CD4-positive, alpha-beta T cell treated with Interleukin-4 for 4 hours (primary cell): ENCODE measurements at regions not wholly inside any gene's neighbourhood (a gene's known extent, or its start where the extent isn't known, plus 50 kb on each side); places are given as distances from the start of the nearest gene placed in this dataset.
"Not testable (repeated sequence)": the region's sequence is repeated elsewhere in the genome, so short reads cannot be mapped to it uniquely, and the experiment has no call there.

Experiments used
- DNase-seq: peaks from one replicate; pipeline ENCODE4 v3.0.0-alpha.2; 2020

DNA sequence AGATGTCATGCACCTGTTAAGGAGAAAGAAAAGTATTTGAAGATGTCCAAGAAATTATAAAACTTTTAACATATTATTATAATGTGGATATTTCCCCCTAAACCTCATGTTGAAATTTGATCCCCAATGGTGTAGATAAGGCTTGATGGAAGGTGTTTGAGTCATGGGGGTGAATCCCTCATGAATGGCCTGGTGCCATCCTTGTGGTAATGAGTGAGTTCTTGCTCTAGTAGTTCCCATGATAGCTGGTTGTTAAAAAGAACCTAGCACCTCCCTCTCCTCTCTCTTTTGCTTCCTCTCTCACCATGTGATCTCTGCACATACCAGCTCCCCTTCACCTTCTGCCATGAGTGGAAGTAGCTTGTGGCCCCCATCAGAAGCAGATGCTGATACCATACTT, 176.6 kb upstream of the NR3C2 start:
- DNase-seq: no peak

DNA sequence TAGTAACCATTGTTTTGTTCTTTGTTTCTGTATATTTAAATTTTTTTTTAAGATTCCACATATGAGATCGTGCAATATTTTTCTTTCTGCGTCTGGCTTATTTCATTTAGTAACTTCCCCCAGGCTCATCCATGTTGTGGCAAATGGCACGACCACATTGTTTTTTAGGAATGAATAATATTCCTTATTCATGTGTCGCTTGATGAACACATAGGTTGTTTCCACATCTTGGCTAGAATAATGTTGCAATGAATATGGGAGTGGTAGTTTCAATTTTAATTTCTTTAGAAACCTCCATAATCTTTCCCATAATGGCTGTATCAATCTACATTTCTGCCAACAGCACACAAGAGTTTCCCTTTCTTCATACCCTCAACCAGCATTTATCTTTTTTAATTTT, 166.8 kb upstream of the NR3C2 start:
- DNase-seq: no peak

DNA sequence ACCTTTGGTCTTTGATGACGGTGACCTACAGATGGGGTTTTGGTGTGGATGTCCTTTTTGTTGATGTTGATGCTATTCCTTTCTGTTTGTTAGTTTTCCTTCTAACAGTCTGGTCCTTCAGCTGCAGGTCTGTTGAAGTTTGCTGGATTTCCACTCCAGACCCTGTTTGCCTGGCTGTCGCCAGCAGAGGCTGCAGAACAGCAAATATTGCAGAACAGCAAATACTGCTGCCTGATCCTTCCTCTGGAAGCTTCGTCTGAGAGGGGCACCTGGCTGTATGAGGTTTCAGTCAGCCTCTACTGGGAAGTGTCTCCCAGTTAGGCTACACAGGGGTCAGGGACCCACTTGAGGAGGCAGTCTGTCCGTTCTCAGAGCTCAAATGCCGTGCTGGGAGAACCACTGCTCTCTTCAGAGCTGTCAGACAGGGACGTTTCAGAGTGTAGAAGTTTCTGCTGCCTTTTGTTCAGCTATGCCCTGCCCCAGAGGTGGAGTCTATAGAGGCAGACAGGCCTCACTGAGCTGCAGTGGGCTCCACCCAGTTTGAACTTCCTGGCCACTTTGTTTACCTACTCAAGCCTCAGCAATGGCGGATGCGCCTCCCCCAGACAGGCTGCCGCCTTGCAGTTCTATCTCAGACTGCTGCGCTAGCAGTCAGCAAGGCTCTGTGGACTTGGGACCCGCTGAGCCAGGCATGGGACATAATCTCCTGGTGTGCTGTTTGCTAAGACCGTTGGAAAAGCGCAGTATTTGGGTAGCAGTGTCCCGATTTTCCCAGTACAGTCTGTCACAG, 156.4 kb upstream of the NR3C2 start:
- not testable (repeated sequence) for DNase-seq

DNA sequence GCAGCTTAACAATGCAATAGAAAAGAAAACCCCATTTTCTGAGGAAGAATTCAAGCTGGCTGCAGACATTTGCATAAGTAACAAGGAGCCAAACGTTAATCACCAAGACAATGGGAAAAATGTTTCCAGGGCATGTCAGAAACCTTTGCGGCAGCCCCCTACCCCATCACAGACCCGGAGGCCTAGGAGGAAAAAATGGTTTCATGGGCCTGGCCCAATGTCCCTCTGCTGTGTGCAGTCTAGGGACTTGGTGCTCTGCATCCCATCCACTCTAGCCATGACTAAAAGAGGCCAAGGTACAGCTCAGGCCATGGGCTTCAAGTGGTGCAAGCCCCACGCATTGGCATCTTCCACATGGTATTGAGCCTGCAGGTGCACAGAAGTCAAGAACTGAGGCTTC, 147.0 kb upstream of the NR3C2 start:
- DNase-seq: no peak

- DNase-seq: no peak
Measured at GRCh38 chr4:148575577-148575976, 133.4 kb upstream of the NR3C2 start.

GRCh38 chr4:148574911-148575310, 132.7 kb upstream of the NR3C2 start:
- DNase-seq: no peak

GRCh38 chr4:148574502-148574901, 132.3 kb upstream of the NR3C2 start:
- no peak for DNase-seq

DNA sequence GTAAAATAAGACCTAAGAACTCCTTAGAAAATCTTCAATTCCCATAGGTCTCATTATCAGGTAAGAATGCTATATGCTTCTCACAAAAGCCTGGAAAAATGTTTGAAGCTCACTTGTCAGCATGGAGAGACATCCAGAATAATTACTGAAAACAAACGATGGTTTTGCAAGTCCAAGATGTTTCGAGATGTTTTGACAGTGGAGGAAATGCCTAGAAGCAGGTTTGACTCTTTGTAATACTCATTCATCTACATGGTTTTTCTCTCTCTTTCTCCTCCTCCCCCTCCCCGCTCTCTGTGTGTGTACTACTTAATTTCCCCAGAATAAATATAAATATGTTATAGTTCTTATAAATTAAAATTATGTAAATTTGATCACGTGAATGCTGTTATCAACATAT, 131.9 kb upstream of the NR3C2 start:
- DNase-seq: no peak

DNA sequence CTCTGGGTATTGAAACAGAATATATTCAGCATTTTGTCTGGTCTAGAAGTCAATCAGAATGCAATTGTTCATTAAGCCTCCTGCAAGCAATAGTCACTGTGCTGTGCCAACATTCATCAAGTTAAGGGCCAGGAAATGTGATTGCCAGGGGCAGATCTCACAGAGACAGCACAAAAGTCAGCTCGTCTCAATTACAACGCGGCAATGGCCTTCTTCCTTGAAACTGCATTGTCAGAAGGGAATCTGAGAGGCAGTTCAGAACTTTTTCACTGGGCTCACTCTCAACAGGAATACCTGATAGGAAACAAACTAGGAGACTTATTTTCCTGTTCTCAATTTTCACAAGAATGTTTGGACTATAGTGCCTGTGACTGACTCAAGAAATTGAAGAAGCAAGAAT, 131.1 kb upstream of the NR3C2 start:
- no peak for DNase-seq

GRCh38 chr4:148565801-148566200, 123.6 kb upstream of the NR3C2 start:
- no peak for DNase-seq

GRCh38 chr4:148563684-148564083, 121.5 kb upstream of the NR3C2 start:
- no peak for DNase-seq

GRCh38 chr4:148561467-148561866, 119.3 kb upstream of the NR3C2 start:
- DNase-seq: no peak

DNA sequence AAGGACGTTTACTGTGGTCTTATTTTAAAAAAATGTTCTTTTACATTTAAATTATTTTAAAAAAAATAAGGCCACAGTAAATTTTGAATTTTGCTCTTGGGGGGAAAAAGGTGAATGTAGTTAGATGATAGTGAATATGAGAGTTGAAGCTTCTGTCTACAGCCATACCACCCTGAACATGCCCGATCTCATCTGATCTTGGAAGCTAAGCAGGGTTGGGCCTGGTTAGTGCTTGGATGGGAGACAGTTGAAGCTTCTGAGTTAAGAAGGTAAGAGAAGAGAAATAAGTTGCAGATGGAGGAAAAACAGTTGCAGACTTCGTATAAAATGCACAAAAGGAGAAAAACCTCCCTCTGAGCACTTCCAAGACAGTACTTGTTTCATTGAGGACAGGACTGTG, 115.6 kb upstream of the NR3C2 start:
- DNase-seq: no peak

- DNase-seq: no peak
Measured at GRCh38 chr4:148550788-148551187, 108.6 kb upstream of the NR3C2 start.

DNA sequence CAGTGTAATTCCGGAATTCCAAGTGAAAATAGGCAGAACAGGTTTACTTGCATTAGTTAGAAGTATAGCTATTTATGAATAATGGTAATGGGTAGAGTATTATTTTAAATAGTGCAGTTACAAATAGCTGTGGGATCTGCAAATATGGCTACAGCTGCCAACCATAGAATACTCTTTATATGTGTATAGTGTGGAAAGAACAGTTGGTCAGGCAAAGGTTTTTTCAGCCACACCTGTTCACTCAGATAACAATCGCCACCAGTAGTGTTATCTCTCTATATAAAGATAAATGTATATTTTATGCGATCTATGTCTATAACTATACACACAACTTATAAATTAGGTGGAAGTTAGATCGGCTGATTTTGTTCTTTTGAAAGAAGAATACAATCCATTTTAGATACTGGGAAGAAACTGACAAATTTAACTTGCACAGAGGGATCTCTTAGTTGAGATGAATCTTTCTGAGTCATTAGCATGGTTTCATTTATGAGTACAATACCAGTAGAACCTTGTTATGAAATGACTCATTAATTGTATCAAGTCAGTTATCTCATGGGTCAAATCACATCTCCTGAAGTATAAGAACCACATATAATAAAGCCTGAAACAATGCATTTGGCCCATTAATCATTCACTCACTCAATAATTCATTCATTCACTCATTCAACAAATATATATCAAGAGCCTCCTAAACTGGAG, 100.9 kb upstream of the NR3C2 start:
- no peak for DNase-seq

DNA sequence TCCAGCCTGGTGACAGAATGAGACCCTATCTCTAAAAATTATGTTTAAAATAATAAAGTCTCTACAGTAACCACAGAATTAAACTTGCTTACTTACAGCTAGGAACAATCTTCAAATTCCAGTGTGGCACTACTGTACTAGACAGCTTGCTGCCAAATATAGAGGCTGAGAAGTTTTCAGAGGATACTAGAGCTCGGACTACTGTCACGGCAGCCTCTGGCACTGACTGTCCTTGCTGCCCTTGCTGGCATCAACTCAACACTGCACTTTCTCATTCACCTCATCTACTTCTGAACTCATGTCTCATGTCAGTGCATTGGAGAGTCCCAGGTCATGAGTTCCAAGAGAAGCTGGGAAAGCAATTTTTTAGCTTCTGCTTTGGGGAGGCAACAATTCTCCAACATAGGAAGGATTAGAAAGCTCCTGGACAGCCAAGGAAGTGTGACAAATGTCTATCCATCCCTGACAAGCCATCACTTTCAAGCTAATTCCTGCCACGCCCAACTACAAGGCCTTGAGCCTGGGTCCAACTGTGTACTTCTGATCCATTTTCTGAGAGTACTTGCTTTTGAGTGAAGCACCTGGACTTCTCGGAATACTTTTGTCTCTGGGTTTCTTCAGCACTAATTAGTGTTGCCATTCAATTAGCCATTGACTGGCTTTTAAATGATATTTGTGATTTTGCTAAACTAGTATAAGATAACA, 98.6 kb upstream of the NR3C2 start:
- no peak for DNase-seq

DNA sequence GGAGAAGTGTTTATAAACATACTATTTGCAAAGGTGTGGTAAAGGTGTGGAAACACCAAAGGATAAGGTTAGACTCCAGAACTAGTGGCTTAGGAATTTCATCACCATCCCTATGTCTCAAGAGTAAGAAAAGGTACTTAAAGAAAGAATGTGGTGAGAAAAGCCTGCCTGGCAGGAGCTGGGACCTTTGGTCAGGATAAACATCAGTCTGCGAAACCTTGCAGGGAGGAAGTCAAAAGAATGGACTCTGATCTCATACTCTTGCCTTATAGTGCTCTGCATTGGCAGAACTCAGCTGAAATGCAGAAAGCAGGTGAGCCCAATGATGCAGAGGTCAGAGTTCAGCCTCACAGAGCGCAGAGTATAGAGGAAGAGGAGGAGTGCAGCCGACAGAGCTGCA, 97.2 kb upstream of the NR3C2 start:
- DNase-seq: no peak

DNA sequence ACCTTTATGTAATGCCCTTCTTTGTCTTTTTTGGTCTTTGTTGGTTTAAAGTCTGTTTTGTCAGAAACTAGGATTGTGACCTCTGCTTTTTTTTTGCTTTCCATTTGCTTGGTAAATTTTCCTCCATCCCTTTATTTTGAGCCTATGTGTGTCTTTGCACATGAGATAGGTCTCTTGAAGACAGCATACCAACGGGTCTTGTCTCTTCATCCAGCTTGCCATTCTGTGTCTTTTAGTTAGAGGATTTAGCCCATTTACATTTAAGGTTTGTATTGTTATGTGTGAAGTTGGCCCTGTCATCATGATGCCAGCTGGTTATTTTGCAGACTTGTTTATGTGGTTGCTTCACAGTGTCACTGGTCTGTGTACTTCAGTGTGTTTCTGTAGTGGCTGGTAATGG, 91.6 kb upstream of the NR3C2 start:
- DNase-seq: not testable (repeated sequence)

GRCh38 chr4:148530114-148530513, 87.9 kb upstream of the NR3C2 start:
- no peak for DNase-seq

DNA sequence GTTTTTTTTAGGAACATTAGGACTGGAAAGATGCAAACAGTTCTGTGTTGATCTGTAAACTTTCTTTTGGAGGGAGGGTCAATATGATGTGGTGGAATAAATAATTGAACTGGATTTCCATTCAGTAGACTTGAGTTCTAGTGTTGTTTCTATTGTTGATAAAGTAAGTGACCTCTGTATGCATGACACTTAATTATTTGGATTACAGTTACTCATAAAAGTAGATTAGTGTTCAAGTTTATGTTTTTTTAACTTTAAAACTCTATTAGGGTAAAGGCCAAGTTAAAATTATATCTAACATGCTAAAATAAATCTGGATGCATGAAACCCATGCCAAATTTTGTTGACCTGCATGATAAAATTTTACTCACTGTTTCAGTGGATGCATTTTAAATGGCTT, 85.4 kb upstream of the NR3C2 start:
- no peak for DNase-seq

GRCh38 chr4:148522995-148523394, 80.8 kb upstream of the NR3C2 start:
- no peak for DNase-seq

GRCh38 chr4:148515248-148515647, 73.0 kb upstream of the NR3C2 start:
- no peak for DNase-seq

DNA sequence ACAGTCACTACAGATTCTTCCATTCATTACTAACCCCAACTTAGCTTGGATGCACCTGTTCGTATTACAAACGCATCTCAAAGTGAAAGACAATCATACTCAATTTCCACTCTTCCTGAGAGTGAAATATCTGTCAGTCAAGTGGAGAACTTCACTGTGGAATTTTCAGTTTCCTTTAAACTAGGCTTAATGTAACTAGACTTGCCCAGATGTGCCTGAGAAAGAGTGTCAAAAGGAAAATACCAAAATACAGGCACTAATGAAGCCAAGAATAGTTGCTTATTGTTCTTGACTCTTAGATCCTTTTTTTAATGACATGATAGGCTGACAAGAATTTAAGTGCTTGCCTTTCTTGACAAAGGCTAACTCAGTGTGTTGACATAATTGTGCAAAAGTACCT, 72.4 kb upstream of the NR3C2 start:
- no peak for DNase-seq

- no peak for DNase-seq
Measured at GRCh38 chr4:148514041-148514440, 71.8 kb upstream of the NR3C2 start.
